ENCODE measurements at regions not wholly inside any gene's neighbourhood (a gene's known extent, or its start where the extent isn't known, plus 50 kb on each side); places are given as distances from the start of the nearest gene placed in this dataset.

- no peaks in the 10 kb centered on the region for H3K27me3 ChIP-seq (ENCODE audit: insufficient read depth, low read depth, severe bottlenecking)
- no peak overlapping the region for H3K27ac ChIP-seq
- TF ChIP-seq, protein P1, sequence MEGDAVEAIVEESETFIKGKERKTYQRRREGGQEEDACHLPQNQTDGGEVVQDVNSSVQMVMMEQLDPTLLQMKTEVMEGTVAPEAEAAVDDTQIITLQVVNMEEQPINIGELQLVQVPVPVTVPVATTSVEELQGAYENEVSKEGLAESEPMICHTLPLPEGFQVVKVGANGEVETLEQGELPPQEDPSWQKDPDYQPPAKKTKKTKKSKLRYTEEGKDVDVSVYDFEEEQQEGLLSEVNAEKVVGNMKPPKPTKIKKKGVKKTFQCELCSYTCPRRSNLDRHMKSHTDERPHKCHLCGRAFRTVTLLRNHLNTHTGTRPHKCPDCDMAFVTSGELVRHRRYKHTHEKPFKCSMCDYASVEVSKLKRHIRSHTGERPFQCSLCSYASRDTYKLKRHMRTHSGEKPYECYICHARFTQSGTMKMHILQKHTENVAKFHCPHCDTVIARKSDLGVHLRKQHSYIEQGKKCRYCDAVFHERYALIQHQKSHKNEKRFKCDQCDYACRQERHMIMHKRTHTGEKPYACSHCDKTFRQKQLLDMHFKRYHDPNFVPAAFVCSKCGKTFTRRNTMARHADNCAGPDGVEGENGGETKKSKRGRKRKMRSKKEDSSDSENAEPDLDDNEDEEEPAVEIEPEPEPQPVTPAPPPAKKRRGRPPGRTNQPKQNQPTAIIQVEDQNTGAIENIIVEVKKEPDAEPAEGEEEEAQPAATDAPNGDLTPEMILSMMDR (IDR thresholded peaks at IDR 0.05; ENCODE audit: low read depth, low read length): no peak
These were observed 110.9 kb upstream of the C1orf174 start for GRCh38 chr1:4010814-4011605.

GRCh38 chr1:4016351-4017130 lies 116.5 kb upstream of the C1orf174 start:
- H3K9me3 ChIP-seq (ENCODE audit: severe bottlenecking): no peaks in the 10 kb centered on the region
- TF ChIP-seq, protein P1 (IDR thresholded peaks at IDR 0.05; ENCODE audit: low read depth, low read length): no peak
- H3K27me3 ChIP-seq (ENCODE audit: insufficient read depth, low read depth, severe bottlenecking): no peaks in the 10 kb centered on the region
- H3K36me3 ChIP-seq: no peaks in the 10 kb centered on the region
- H3K4me3 ChIP-seq (ENCODE audit: low read depth, low read length): no peak overlapping the region
- no peak overlapping the region for H3K27ac ChIP-seq
- DNase-seq: no peak

More at GRCh38 chr1:4010814-4011605, 110.9 kb upstream of the C1orf174 start:
- H3K4me3 ChIP-seq (ENCODE audit: low read depth, low read length): no peak overlapping the region
- no peaks in the 10 kb centered on the region for H3K36me3 ChIP-seq
- DNase-seq: no peak
- H3K9me3 ChIP-seq (ENCODE audit: severe bottlenecking): no peaks in the 10 kb centered on the region

DNA sequence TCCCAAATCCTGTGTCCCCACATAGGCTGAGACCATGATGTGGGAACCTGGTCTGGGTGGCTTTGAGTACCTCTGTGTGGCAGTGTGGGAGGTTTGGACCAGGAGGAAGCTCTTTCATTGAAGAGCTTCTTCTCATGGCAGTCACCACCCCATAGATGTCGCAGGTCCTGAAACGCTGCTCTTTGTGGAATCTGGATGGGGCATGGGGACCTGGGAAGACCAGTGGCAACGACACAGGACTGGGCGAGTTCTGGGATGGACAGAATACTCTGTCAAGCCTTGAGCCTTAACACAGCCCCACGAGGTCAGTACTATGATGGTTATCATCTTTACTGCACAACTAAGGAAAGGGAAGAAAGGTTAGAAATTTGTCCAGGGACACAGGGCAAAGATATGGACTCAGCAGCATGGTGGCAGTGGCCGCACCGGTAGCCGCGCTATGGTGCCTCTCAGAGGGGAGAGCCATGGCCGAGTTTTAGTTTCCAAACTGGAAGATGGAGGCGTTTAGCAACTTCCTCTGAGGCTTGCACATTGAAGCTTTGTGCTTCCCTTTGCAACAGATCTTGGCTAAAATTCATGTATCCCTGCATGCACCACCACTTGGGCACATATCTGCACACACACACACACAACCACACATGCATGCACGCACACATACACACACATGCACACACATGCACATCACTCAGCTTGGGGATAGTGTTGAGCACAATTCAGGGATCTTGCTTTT lies 117.7 kb upstream of the C1orf174 start:
- no peaks in the 10 kb centered on the region for H3K36me3 ChIP-seq
- TF ChIP-seq, protein P1 (IDR thresholded peaks at IDR 0.05; ENCODE audit: low read depth, low read length): 0 out of 2 replicates have a peak, but pooled peaks have one; percentile 5
- H3K27ac ChIP-seq: no peak overlapping the region
- no peaks in the 10 kb centered on the region for H3K27me3 ChIP-seq (ENCODE audit: insufficient read depth, low read depth, severe bottlenecking)
- no peak for DNase-seq
- no peaks in the 10 kb centered on the region for H3K9me3 ChIP-seq (ENCODE audit: severe bottlenecking)
- no peak overlapping the region for H3K4me3 ChIP-seq (ENCODE audit: low read depth, low read length)

DNA sequence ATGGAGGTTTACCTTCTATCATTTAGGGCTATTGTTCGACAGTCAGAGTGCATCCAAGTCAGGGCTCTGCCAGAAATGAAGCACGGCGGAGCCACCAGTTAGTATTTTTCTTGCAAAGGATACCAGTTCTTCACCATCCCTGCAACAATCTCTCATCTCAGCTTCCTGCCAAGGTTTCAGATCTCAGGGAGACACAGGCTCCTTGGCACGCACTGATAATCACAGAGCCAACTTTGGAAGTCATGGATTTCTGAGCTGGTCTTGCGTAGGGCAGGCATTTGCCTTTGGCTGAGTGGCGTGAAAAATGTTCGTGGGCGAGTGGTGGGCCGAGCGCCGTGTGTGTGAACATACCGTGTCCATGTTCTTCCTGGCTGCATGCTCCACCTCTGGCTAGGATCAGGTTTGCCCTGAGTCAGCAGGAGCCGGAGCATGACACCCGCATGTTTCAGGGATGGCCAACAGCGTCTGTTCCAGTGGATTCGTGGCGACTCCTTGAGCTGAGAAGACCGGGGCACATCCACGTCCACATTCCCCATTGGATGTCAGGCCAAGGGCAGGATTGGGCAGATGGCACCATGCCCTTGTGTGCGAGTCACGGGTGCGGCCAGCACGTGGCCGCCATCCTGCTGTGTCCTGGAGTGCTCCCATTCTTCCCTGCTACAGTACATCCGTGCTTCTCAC lies 118.5 kb upstream of the C1orf174 start:
- no peaks in the 10 kb centered on the region for H3K36me3 ChIP-seq
- DNase-seq: no peak
- no peaks in the 10 kb centered on the region for H3K27me3 ChIP-seq (ENCODE audit: insufficient read depth, low read depth, severe bottlenecking)
- TF ChIP-seq, protein P1 (IDR thresholded peaks at IDR 0.05; ENCODE audit: low read depth, low read length): no peak
- H3K4me3 ChIP-seq (ENCODE audit: low read depth, low read length): no peak overlapping the region
- no peak overlapping the region for H3K27ac ChIP-seq
- no peaks in the 10 kb centered on the region for H3K9me3 ChIP-seq (ENCODE audit: severe bottlenecking)

DNA sequence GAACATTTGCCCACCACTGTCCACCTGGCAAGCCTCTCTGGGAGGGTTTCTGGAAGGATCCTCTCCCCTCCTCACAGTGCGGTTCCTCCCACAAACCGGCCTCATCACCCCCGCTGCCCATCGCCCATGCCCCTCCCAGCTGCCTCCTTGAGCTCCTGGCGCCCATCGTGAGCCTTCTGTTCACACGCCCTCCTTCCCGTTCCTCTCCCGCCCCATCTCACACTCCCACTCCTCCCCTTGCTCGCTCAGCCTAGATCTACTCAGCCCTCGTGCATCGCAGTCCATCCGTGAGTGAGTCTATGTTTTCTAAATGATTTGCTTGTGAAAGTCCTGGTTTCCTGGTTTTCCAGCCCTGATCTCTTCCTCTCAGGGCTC lies 119.1 kb upstream of the C1orf174 start:
- TF ChIP-seq, protein P1 (IDR thresholded peaks at IDR 0.05; ENCODE audit: low read depth, low read length): no peak
- no peak overlapping the region for H3K4me3 ChIP-seq (ENCODE audit: low read depth, low read length)
- no peaks in the 10 kb centered on the region for H3K27me3 ChIP-seq (ENCODE audit: insufficient read depth, low read depth, severe bottlenecking)
- no peak overlapping the region for H3K27ac ChIP-seq
- no peaks in the 10 kb centered on the region for H3K9me3 ChIP-seq (ENCODE audit: severe bottlenecking)
- no peak for DNase-seq
- H3K36me3 ChIP-seq: no peaks in the 10 kb centered on the region
